Thyroid gland (tissue), 4 donors: ENCODE measurements at regions not wholly inside any gene's neighbourhood (a gene's known extent, or its start where the extent isn't known, plus 50 kb on each side); places are given as distances from the start of the nearest gene placed in this dataset.
"Not testable (repeated sequence)": the region's sequence is repeated elsewhere in the genome, so short reads cannot be mapped to it uniquely, and the experiment has no call there.

Experiments used
- DNase-seq, 2 donors: peaks; one replicate each; pipeline ENCODE4 v3.0.0-alpha.2; 2019
- H3K27ac ChIP-seq, 3 donors: fragments of 200-600 bp; sonication (generic); 1 replicate in 2 of 3; 2 replicates in 1 of 3; pipeline ENCODE4 v1.5.1; 2016 to 2019; ENCODE audit warnings: mild to moderate bottlenecking in 1 of 3, moderate library complexity in 1 of 3
- H3K27me3 ChIP-seq: fragments of 200-600 bp; sonication (generic); one replicate; pipeline ENCODE4 v1.5.1; 2019
- H3K36me3 ChIP-seq, 2 donors: fragments of 200-600 bp; sonication (generic); one replicate each; pipeline ENCODE4 v1.5.1; 2016 to 2019
- H3K4me1 ChIP-seq, 2 donors: fragments of 200-600 bp; sonication (generic); one replicate each; pipeline ENCODE4 v1.5.1; 2017 to 2019
- H3K4me3 ChIP-seq, 3 donors: fragments of 200-600 bp; sonication (generic); replicated peaks in 1 of 3; 1 replicate in 2 of 3; 2 replicates in 1 of 3; pipeline ENCODE4 v1.5.1; 2016; ENCODE audit warnings: mild to moderate bottlenecking in 1 of 3
- H3K9me3 ChIP-seq: fragments of 200-600 bp; sonication (generic); one replicate; pipeline ENCODE4 v1.5.1; 2017
- CTCF ChIP-seq, 6 experiments: fragments of 200-600 bp in 3 of 6; fragments of 450-650 bp in 3 of 6; sonication (generic) in 3 of 6; IDR thresholded peaks; one replicate each; pipeline ENCODE4 v1.5.1; 2016 to 2019; ENCODE audit warnings: antibody characterized with exemption in 6 of 6, mild to moderate bottlenecking in 2 of 6, inconsistent platforms in 1 of 6, moderate library complexity in 1 of 6
- POLR2A ChIP-seq, 2 donors: fragments of 450-650 bp; IDR thresholded peaks; one replicate each; pipeline ENCODE4 v1.6.1; 2017; ENCODE audit warnings: antibody characterized with exemption in 2 of 2, mild to moderate bottlenecking in 2 of 2, moderate library complexity in 1 of 2
- WGBS, 2 donors: methylation state at CpG; one replicate each; pipeline ENCODE4 v1.1.5; 2017; 5-methylcytosine and 5-hydroxymethylcytosine counted together
- intact Hi-C: fragments of 100-400 bp; cut with DNase I; formaldehyde crosslinking; loops from one replicate; pipeline ENCODE4 v1.15.1; 2023

GRCh38 chr9:64130325-64130724 lies 1154.7 kb downstream of the FOXD4L5 start:
- H3K9me3 ChIP-seq, H3K27me3 ChIP-seq, H3K27ac ChIP-seq, intact Hi-C loops, H3K4me1 ChIP-seq, H3K36me3 ChIP-seq, DNase-seq, H3K4me3 ChIP-seq: not testable (repeated sequence)
- WGBS, 2 donors, result 23% methylated on average over 4 of the region's 4 CpGs

- H3K4me3 ChIP-seq, result no peak overlapping the region
- no peaks in the 10 kb centered on the region for H3K27me3 ChIP-seq
- H3K4me1 ChIP-seq, result no peaks in the 10 kb centered on the region
- H3K36me3 ChIP-seq, result no peaks in the 10 kb centered on the region
- WGBS, 2 donors, result 76 to 79% methylated on average over 6 of the region's 6 CpGs
- no peak overlapping the region for H3K27ac ChIP-seq
- TF ChIP-seq POLR2A (IDR thresholded peaks at IDR 0.05) (no peak), CTCF (IDR thresholded peaks at IDR 0.05) (no peak)
- intact Hi-C loops, result no loop called here
- no peaks in the 10 kb centered on the region for H3K9me3 ChIP-seq
- no peak for DNase-seq
Measured at GRCh38 chr9:64128572-64128971, 1156.4 kb downstream of the FOXD4L5 start.

DNA sequence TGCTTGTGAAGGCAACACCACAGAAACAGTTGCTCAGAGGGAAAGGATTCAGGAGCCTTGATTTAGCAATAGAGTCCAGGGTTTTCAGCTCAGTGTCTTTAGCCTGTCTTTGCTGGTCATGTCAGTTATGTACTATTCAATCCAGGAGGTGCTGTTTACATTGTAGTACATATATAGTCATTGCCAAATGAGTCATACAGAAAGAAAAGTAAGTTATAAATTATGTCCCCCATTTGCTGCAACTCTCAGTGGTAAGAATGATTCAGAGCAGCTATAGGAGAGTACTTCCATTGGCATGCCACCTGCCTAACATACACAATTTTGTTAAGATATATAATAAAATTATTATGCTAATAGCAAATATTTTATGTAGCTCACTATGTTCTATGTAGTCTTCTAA lies 1163.4 kb downstream of the FOXD4L5 start:
- H3K36me3 ChIP-seq, H3K4me1 ChIP-seq, H3K27me3 ChIP-seq, H3K27ac ChIP-seq, H3K9me3 ChIP-seq, H3K4me3 ChIP-seq, DNase-seq, intact Hi-C loops: not testable (repeated sequence)

- H3K4me1 ChIP-seq, intact Hi-C loops, H3K9me3 ChIP-seq, H3K27ac ChIP-seq, H3K36me3 ChIP-seq, DNase-seq, H3K27me3 ChIP-seq, H3K4me3 ChIP-seq: not testable (repeated sequence)
- 79 to 85% methylated on average over 5 of the region's 5 CpGs for WGBS, 2 donors
Measured at GRCh38 chr9:64117329-64117728, 1167.7 kb downstream of the FOXD4L5 start.

GRCh38 chr9:64107867-64108266 lies 1177.1 kb downstream of the FOXD4L5 start:
- H3K4me1 ChIP-seq, intact Hi-C loops, H3K27me3 ChIP-seq, H3K36me3 ChIP-seq, H3K27ac ChIP-seq, H3K9me3 ChIP-seq, DNase-seq, H3K4me3 ChIP-seq: not testable (repeated sequence)
- WGBS, 2 donors, result 10 to 44% methylated on average over 1 of the region's 1 CpG

GRCh38 chr9:64107211-64107610 lies 1177.8 kb downstream of the FOXD4L5 start:
- H3K4me1 ChIP-seq, H3K9me3 ChIP-seq, intact Hi-C loops, H3K27me3 ChIP-seq, H3K36me3 ChIP-seq, DNase-seq, H3K4me3 ChIP-seq, H3K27ac ChIP-seq: not testable (repeated sequence)
- WGBS, 2 donors, result 71 to 77% methylated on average over 1 of the region's 1 CpG

DNA sequence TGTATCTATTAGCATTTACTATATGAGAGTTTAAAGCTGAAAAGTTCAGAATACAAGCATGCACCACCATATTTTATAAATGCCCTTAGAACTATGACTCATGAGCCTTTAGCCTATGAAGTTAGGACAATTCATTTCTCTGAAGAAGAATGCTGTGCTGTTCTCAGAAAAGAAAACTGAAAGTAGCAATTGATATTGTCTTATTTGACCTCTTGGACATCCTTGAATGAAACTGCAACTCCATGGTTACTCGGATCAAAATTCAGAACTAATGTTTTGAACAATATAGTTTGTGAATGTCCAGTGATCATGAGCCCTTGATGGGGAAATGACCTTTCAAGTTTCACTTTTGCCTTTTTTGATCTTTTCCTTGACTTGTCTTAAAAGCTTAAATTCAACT lies 1179.8 kb downstream of the FOXD4L5 start:
- DNase-seq, H3K9me3 ChIP-seq, intact Hi-C loops, H3K4me1 ChIP-seq, H3K4me3 ChIP-seq, H3K27ac ChIP-seq, H3K36me3 ChIP-seq, H3K27me3 ChIP-seq: not testable (repeated sequence)
- 60 to 67% methylated on average over 1 of the region's 1 CpG for WGBS, 2 donors

- 55 to 59% methylated on average over 3 of the region's 3 CpGs for WGBS, 2 donors
Measured at GRCh38 chr9:64101504-64101903, 1183.5 kb downstream of the FOXD4L5 start.

DNA sequence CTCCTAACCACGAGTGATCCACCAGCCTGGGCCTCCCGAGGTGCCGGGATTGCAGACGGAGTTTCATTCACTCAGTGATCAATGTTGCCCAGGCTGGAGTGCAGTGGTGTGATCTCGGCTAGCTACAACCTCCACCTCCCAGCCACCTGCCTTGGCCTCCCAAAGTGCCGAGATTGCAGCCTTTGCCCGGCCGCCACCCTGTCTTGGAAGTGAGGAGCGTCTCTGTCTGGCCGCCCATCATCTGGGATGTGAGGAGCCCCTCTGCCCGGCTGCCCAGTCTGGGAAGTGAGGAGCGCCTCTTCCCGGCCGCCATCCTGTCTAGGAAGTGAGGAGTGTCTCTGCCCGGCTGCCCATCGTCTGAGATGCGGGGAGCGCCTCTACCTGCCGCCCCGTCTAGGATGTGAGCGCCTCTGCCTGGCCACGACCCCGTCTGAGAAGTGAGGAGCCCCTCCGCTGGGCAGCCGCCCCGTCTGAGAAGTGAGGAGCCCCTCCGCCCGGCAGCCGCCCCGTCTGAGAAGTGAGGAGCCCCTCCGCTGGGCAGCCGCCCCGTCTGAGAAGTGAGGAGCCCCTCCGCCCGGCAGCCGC lies 1184.3 kb downstream of the FOXD4L5 start:
- H3K36me3 ChIP-seq, H3K27me3 ChIP-seq, intact Hi-C loops, H3K4me1 ChIP-seq, H3K9me3 ChIP-seq, H3K27ac ChIP-seq, H3K4me3 ChIP-seq, DNase-seq: not testable (repeated sequence)
- WGBS, 2 donors, result 84 to 90% methylated on average over 8 to 18 of the region's 36 CpGs

More at GRCh38 chr9:64101504-64101903, 1183.5 kb downstream of the FOXD4L5 start:
- H3K27ac ChIP-seq, H3K4me1 ChIP-seq, H3K27me3 ChIP-seq, H3K36me3 ChIP-seq, intact Hi-C loops, H3K9me3 ChIP-seq, H3K4me3 ChIP-seq, DNase-seq: not testable (repeated sequence)

GRCh38 chr9:64085998-64086397 lies 1199.0 kb downstream of the FOXD4L5 start:
- H3K4me1 ChIP-seq, H3K36me3 ChIP-seq, H3K27ac ChIP-seq, H3K27me3 ChIP-seq, DNase-seq, H3K9me3 ChIP-seq, intact Hi-C loops, H3K4me3 ChIP-seq: not testable (repeated sequence)
- WGBS, 2 donors, result 71 to 83% methylated on average over 5 of the region's 5 CpGs

DNA sequence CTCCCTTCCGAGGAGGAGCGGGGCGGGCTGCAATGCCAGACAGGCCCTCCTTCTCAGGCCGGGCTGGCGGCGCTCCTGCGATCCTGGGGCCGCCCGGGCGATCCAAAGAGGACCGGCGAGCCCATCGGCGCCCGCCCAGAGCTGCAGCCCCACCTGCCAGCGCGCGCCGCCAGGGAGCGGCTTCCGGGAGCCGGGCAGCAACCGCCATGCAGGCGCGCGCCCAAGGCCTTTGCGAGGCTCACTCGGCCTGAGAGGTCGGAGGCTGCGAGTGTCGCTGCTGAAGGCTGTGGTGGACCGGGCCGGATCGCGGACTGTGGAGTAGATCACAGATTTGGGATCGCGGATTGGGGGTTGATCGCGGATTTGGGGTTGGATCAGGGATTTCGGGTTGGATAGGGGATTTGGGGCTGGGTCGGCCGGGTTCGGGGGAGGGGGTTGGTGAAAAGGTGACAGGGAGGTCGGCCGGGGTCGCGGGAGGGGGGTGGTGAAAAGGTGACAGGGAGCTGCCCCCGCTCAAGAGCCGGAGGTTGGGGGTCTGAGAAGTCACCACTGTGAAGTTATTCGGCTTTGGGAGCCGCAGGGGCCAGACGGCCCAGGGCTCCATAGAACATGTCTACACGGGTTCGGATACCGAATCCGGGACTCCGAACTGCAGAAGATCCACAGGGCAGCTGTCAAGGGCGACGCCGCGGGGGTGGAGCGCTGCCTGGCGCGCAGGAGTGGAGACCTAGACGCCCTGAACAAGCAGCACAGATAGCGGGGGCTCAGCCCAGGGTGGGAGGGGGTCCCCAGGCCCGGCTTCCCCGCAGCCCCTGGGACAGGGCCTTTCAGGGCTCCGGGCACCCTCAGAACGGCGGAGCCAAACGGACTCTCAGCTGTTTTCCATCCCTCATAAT lies 1213.4 kb downstream of the FOXD4L5 start:
- H3K27me3 ChIP-seq, H3K27ac ChIP-seq, intact Hi-C loops, H3K36me3 ChIP-seq, H3K4me1 ChIP-seq, H3K9me3 ChIP-seq, DNase-seq, H3K4me3 ChIP-seq: not testable (repeated sequence)
- WGBS, 2 donors, result 71 to 74% methylated on average over 30 to 42 of the region's 72 CpGs
